RWPE2 (cell line): ENCODE measurements at regions not wholly inside any gene's neighbourhood (a gene's known extent, or its start where the extent isn't known, plus 50 kb on each side); places are given as distances from the start of the nearest gene placed in this dataset.

Experiments
- ATAC-seq: fragments of 200-7000 bp; cut with Tn5 transposase; 3 replicates; pipeline ENCODE4 v1.9.1; 2021; ENCODE audit warnings: low read depth
- DNase-seq: peaks from one replicate; pipeline ENCODE4 v3.0.0-alpha.2; 2020; ENCODE audit warnings: low spot score
- H3K27ac ChIP-seq: fragments of 450-650 bp; 2 replicates; pipeline ENCODE4 v1.5.1; 2017; ENCODE audit warnings: mild to moderate bottlenecking; ENCODE audit not compliant: poor library complexity, severe bottlenecking
- H3K27me3 ChIP-seq: fragments of 250-450 bp; sonication (Bioruptor Pico); 2 replicates; pipeline ENCODE4 v1.5.1; 2021; ENCODE audit warnings: mild to moderate bottlenecking, moderate library complexity; ENCODE audit not compliant: insufficient read depth, poor library complexity, severe bottlenecking
- H3K36me3 ChIP-seq: fragments of 250-450 bp; sonication (Bioruptor Pico); 2 replicates; pipeline ENCODE4 v1.5.1; 2020; ENCODE audit warnings: low read depth, mild to moderate bottlenecking, moderate library complexity
- H3K4me1 ChIP-seq: fragments of 250-450 bp; sonication (Bioruptor Pico); 2 replicates; pipeline ENCODE4 v1.5.1; 2021; ENCODE audit warnings: mild to moderate bottlenecking, moderate library complexity; ENCODE audit not compliant: insufficient read depth, poor library complexity, severe bottlenecking
- H3K4me3 ChIP-seq: fragments of 250-450 bp; sonication (Bioruptor Pico); 2 replicates; pipeline ENCODE4 v1.5.1; 2021; ENCODE audit warnings: mild to moderate bottlenecking, moderate library complexity; ENCODE audit not compliant: severe bottlenecking
- H3K9me3 ChIP-seq: fragments of 250-450 bp; sonication (Bioruptor Pico); 2 replicates; pipeline ENCODE4 v1.5.1; 2021; ENCODE audit warnings: mild to moderate bottlenecking, moderate library complexity; ENCODE audit not compliant: severe bottlenecking
- TF ChIP-seq, protein P1 (sequence below): fragments of 450-650 bp; IDR thresholded peaks from one replicate; pipeline ENCODE4 v1.5.1; 2017; ENCODE audit warnings: mild to moderate bottlenecking, moderate library complexity; ENCODE audit not compliant: poor library complexity, severe bottlenecking

DNA sequence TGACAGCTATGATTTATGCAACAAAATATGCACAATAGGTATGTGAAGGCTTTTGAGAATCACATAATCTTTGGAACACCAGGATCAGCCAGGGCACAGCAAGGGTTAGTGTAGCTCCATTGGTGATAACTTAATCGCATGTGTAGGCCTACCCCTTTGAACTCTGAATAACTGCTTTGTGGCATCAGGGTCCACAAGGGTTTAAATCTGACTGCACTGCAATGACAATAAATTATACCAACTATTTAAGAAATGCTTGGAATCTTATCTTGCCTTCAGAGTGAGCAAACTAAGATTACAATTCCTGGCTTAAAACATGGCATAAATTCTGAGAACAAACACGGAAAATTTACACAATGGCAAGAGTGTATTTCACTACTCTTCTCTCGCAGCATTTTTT lies 245.8 kb downstream of the FBXO8 start:
- H3K36me3 ChIP-seq: no peaks in the 10 kb centered on the region
- no peaks in the 10 kb centered on the region for H3K9me3 ChIP-seq
- H3K27ac ChIP-seq: no peak overlapping the region
- ATAC-seq (no peak), DNase-seq (no peak)
- H3K4me1 ChIP-seq: no peaks in the 10 kb centered on the region
- peaks cover 11% of the 10 kb centered on the region for H3K27me3 ChIP-seq
- H3K4me3 ChIP-seq: no peak overlapping the region
- TF ChIP-seq, protein P1, sequence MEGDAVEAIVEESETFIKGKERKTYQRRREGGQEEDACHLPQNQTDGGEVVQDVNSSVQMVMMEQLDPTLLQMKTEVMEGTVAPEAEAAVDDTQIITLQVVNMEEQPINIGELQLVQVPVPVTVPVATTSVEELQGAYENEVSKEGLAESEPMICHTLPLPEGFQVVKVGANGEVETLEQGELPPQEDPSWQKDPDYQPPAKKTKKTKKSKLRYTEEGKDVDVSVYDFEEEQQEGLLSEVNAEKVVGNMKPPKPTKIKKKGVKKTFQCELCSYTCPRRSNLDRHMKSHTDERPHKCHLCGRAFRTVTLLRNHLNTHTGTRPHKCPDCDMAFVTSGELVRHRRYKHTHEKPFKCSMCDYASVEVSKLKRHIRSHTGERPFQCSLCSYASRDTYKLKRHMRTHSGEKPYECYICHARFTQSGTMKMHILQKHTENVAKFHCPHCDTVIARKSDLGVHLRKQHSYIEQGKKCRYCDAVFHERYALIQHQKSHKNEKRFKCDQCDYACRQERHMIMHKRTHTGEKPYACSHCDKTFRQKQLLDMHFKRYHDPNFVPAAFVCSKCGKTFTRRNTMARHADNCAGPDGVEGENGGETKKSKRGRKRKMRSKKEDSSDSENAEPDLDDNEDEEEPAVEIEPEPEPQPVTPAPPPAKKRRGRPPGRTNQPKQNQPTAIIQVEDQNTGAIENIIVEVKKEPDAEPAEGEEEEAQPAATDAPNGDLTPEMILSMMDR: no peak

DNA sequence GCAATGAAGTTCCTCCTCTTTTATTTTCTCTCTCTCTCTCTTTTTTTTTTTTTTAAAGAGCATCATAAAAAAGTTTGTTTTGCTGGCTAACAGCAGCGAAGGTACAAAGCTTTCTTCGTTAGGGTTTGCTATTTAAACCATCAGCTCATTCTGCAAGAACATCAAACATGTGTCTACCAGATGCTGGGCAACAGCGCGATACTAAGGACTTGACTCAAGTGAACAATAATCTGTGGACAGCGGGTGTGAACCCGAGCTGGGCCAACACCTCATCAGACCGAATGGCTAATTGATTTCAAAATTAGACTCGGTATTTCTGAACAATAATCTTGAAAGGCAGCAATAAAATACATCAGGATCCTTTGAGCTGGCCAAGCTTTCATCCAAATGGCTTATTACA lies 246.4 kb downstream of the FBXO8 start:
- Histone ChIP-seq H3K27ac (no peak overlapping the region), H3K4me3 (no peak overlapping the region), H3K36me3 (no peaks in the 10 kb centered on the region), H3K4me1 (no peaks in the 10 kb centered on the region), H3K27me3 (peaks cover 16% of the 10 kb centered on the region), H3K9me3 (no peaks in the 10 kb centered on the region)
- ATAC-seq: no peak
- TF ChIP-seq, protein P1: no peak
- no peak for DNase-seq

DNA sequence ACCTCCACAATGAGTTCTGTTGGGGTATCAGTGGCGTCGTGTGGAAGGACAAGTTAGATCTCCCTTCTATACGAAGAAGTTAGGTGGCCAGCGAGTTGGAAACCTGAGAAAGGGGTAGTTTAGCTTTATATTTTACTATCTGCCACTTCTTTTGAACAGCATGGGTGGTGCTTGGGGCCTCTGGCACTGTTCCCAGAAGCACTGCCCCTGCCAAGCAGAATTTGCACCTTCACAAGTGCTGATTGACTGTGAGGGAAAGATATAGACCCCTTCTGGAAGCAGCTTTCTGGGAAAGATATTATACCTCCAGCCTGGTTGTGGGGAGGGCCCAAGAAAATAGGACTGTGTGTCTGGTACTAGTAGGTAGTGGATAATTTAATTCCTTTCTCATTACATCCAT lies 246.9 kb downstream of the FBXO8 start:
- DNase-seq (no peak), ATAC-seq (no peak)
- Histone ChIP-seq H3K27ac (no peak overlapping the region), H3K4me1 (no peaks in the 10 kb centered on the region), H3K36me3 (no peaks in the 10 kb centered on the region), H3K9me3 (no peaks in the 10 kb centered on the region), H3K27me3 (peaks cover 17% of the 10 kb centered on the region), H3K4me3 (no peak overlapping the region)
- TF ChIP-seq, protein P1: no peak

DNA sequence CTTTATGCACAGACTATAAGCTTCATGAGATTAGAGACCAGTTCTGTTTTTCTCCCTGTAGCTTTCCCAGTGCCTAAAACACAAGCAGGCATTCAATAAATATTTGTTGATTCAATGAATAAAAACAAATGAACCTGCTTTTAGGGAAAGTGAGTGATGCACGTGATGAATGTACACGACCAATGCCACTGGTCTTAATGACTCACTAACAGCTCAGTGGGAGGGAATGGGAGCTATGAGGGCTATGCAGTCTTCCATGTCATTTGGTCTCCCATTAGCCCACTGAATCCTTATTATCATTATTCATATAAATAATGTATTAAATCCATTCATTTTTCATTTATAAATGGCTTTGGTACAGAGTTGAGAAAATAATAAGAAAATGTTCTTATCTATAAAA lies 247.4 kb downstream of the FBXO8 start:
- Histone ChIP-seq H3K4me1 (no peaks in the 10 kb centered on the region), H3K9me3 (no peaks in the 10 kb centered on the region), H3K27ac (no peak overlapping the region), H3K27me3 (peaks cover 22% of the 10 kb centered on the region), H3K36me3 (no peaks in the 10 kb centered on the region), H3K4me3 (no peak overlapping the region)
- no peak for DNase-seq
- ATAC-seq: no peak
- TF ChIP-seq, protein P1: no peak

DNA sequence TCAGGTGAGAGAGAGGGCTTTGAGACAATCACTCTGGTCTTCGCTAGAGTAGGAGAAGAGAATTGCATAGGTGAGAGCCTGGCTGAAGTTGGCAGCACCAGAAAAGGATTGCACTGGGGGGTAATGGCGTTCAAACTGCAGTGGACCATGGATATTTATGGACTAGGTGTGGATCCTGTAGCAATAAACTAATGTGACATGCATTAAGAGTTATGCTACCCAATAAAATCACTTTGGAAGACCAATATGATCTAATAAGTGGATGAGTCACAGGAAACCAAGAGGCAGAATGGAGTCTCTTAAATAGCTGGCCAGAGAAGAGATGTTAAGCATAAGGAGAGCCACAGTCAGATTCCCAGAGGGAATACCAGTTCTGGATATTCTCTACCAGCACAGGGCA lies 259.8 kb downstream of the FBXO8 start:
- H3K27me3 ChIP-seq: peaks cover 6% of the 10 kb centered on the region
- H3K27ac ChIP-seq: no peak overlapping the region
- H3K9me3 ChIP-seq: no peaks in the 10 kb centered on the region
- DNase-seq: no peak
- ATAC-seq: peak; percentile 36; the same call in 1 of the 3 replicates
- H3K4me3 ChIP-seq: no peak overlapping the region
- no peaks in the 10 kb centered on the region for H3K36me3 ChIP-seq
- TF ChIP-seq, protein P1: no peak
- no peaks in the 10 kb centered on the region for H3K4me1 ChIP-seq
